ENCODE measurements at regions not wholly inside any gene's neighbourhood (a gene's known extent, or its start where the extent isn't known, plus 50 kb on each side); places are given as distances from the start of the nearest gene placed in this dataset.

- Histone ChIP-seq H3K79me2 (ENCODE audit: insufficient read depth, low read length) (no peaks in the 10 kb centered on the region), H3K27ac (ENCODE audit: extremely low read length, insufficient read depth, low read length) (no peak overlapping the region), H3K27me3 (ENCODE audit: control insufficient read depth in 1 of 2, insufficient read depth in 2 of 2, low read length in 2 of 2) (peaks cover 0 to 3% of the 10 kb centered on the region in 2 experiments; a peak in 2 of 5 replicates), H4K20me1 (ENCODE audit: insufficient read depth, low read length) (no peaks in the 10 kb centered on the region), H3K36me3 (replicated peaks in 1 of 2; ENCODE audit: control insufficient read depth in 1 of 2, insufficient read depth in 2 of 2, low read length in 2 of 2) (no peaks in the 10 kb centered on the region), H3K4me2 (ENCODE audit: low read depth, low read length) (no peak overlapping the region), H3K4me1 (ENCODE audit: insufficient read depth, low read length) (no peaks in the 10 kb centered on the region), H3K9ac (ENCODE audit: insufficient read depth, low read depth, low read length) (no peak overlapping the region), H3K4me3 (replicated peaks in 1 of 3; ENCODE audit: insufficient read depth in 1 of 3, low read depth in 2 of 3, low read length in 3 of 3) (no peak overlapping the region), H3K9me3 (ENCODE audit: low read length) (no peaks in the 10 kb centered on the region), H2AFZ (ENCODE audit: low read length) (no peak overlapping the region)
- in situ Hi-C loops (cut with HindIII; ENCODE audit: extremely low pct_ligation_motif_present, low pct_unique_long_range_greater_than_20kb): no loop called here
- POLR2A ChIA-PET: no interaction called here
- 0% methylated on average over 3 of the region's 3 CpGs for WGBS (ENCODE audit: low lambda C conversion rate)
- ATAC-seq (no peak), DNase-seq (ENCODE audit: low spot score) (no peak), FAIRE-seq (no peak)
- BruUV-seq (replicated peaks): no TSS peak
- CTCF ChIA-PET (ENCODE audit: low intra/inter-chr PET ratio, low total read pairs): no interaction called here
- no peak for TF ChIP-seq ZNF775 (CRISPR knock-in tag; IDR thresholded peaks at IDR 0.05; ENCODE audit: borderline replicate concordance)
- intact Hi-C loops (cut with micrococcal nuclease; ENCODE audit: unreplicated experiment): no loop called here
Measured at GRCh38 chr4:182150645-182151044, 92.6 kb upstream of the TENM3 start.

- Histone ChIP-seq H2AFZ (ENCODE audit: low read length) (no peak overlapping the region), H4K20me1 (ENCODE audit: insufficient read depth, low read length) (no peaks in the 10 kb centered on the region), H3K9ac (ENCODE audit: insufficient read depth, low read depth, low read length) (no peak overlapping the region), H3K4me1 (ENCODE audit: insufficient read depth, low read length) (no peaks in the 10 kb centered on the region), H3K4me2 (ENCODE audit: low read depth, low read length) (no peak overlapping the region), H3K79me2 (ENCODE audit: insufficient read depth, low read length) (no peaks in the 10 kb centered on the region), H3K4me3 (replicated peaks in 1 of 3; ENCODE audit: insufficient read depth in 1 of 3, low read depth in 2 of 3, low read length in 3 of 3) (no peak overlapping the region), H3K9me3 (ENCODE audit: low read length) (no peaks in the 10 kb centered on the region), H3K27me3 (ENCODE audit: control insufficient read depth in 1 of 2, insufficient read depth in 2 of 2, low read length in 2 of 2) (no peaks in the 10 kb centered on the region), H3K27ac (ENCODE audit: extremely low read length, insufficient read depth, low read length) (no peak overlapping the region), H3K36me3 (replicated peaks in 1 of 2; ENCODE audit: control insufficient read depth in 1 of 2, insufficient read depth in 2 of 2, low read length in 2 of 2) (no peaks in the 10 kb centered on the region)
- no peak for ATAC-seq
- TF ChIP-seq ZNF33A (CRISPR knock-in tag; IDR thresholded peaks at IDR 0.05; ENCODE audit: borderline replicate concordance): no peak
- no peak for TF ChIP-seq ZNF510 (CRISPR knock-in tag; IDR thresholded peaks at IDR 0.05; ENCODE audit: low read depth)
- TF ChIP-seq, protein P1, sequence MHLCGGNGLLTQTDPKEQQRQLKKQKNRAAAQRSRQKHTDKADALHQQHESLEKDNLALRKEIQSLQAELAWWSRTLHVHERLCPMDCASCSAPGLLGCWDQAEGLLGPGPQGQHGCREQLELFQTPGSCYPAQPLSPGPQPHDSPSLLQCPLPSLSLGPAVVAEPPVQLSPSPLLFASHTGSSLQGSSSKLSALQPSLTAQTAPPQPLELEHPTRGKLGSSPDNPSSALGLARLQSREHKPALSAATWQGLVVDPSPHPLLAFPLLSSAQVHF (CRISPR knock-in tag; IDR thresholded peaks at IDR 0.05): no peak
- TF ChIP-seq FOXJ3 (CRISPR knock-in tag; IDR thresholded peaks at IDR 0.05; ENCODE audit: borderline replicate concordance): no peak
- TF ChIP-seq, protein P2, sequence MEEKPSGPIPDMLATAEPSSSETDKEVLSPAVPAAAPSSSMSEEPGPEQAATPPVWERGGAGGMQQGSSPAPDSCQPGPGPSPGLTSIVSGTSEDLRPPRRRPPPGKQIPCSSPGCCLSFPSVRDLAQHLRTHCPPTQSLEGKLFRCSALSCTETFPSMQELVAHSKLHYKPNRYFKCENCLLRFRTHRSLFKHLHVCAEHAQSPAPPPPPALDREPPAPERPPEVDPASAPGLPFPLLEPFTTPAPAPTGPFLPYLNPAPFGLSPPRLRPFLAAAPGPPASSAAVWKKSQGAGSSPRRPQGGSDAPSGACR (CRISPR knock-in tag; IDR thresholded peaks at IDR 0.05): no peak
- no peak for TF ChIP-seq LCORL (IDR thresholded peaks at IDR 0.05)
- no peak for TF ChIP-seq LCORL (CRISPR knock-in tag; IDR thresholded peaks at IDR 0.05)
- FAIRE-seq: no peak
- ChIA-PET POLR2A (no interaction called here), CTCF (ENCODE audit: low intra/inter-chr PET ratio, low total read pairs) (no interaction called here)
- intact Hi-C loops (cut with micrococcal nuclease; ENCODE audit: unreplicated experiment) (no loop called here), in situ Hi-C loops (cut with HindIII; ENCODE audit: extremely low pct_ligation_motif_present, low pct_unique_long_range_greater_than_20kb) (no loop called here)
- WGBS (ENCODE audit: low lambda C conversion rate): 0% methylated on average over 1 of the region's 1 CpG
- no TSS peak for BruUV-seq (replicated peaks)
- no peak for DNase-seq (ENCODE audit: low spot score)
Measured at GRCh38 chr4:182155806-182156205, 87.4 kb upstream of the TENM3 start.

All from HepG2 (cell line).